ENCODE measurements at regions not wholly inside any gene's neighbourhood (a gene's known extent, or its start where the extent isn't known, plus 50 kb on each side); places are given as distances from the start of the nearest gene placed in this dataset.
"Not testable (repeated sequence)": the region's sequence is repeated elsewhere in the genome, so short reads cannot be mapped to it uniquely, and the experiment has no call there.

- no peak for DNase-seq
- no peak for TF ChIP-seq CTCF (IDR thresholded peaks at IDR 0.05; ENCODE audit: partially characterized antibody, unreplicated experiment)
- no peak overlapping the region for H3K4me3 Mint-ChIP-seq (ENCODE audit: unreplicated experiment)
- H3K27me3 Mint-ChIP-seq (ENCODE audit: unreplicated experiment): peaks cover 5% of the 10 kb centered on the region
- H3K4me1 Mint-ChIP-seq (ENCODE audit: low read depth, unreplicated experiment): peaks cover 1% of the 10 kb centered on the region
- H3K36me3 Mint-ChIP-seq (ENCODE audit: unreplicated experiment): no peaks in the 10 kb centered on the region
- H3K9me3 Mint-ChIP-seq (ENCODE audit: unreplicated experiment): peaks cover 3% of the 10 kb centered on the region
- H3K27ac Mint-ChIP-seq (ENCODE audit: unreplicated experiment): no peak overlapping the region
Measured at GRCh38 chr22:35158336-35158735, 92.4 kb downstream of the ISX start.

GRCh38 chr22:35159343-35159742 lies 93.4 kb downstream of the ISX start:
- Mint-ChIP-seq H3K4me1 (ENCODE audit: low read depth, unreplicated experiment) (peaks cover 1% of the 10 kb centered on the region), H3K4me3 (ENCODE audit: unreplicated experiment) (no peak overlapping the region), H3K9me3 (ENCODE audit: unreplicated experiment) (peaks cover 3% of the 10 kb centered on the region), H3K27me3 (ENCODE audit: unreplicated experiment) (peaks cover 5% of the 10 kb centered on the region), H3K27ac (ENCODE audit: unreplicated experiment) (no peak overlapping the region), H3K36me3 (ENCODE audit: unreplicated experiment) (peaks cover 5% of the 10 kb centered on the region)
- no peak for DNase-seq
- no peak for TF ChIP-seq CTCF (IDR thresholded peaks at IDR 0.05; ENCODE audit: partially characterized antibody, unreplicated experiment)

- no peak overlapping the region for H3K4me3 Mint-ChIP-seq (ENCODE audit: unreplicated experiment)
- H3K27ac Mint-ChIP-seq (ENCODE audit: unreplicated experiment): no peak overlapping the region
- H3K9me3 Mint-ChIP-seq (ENCODE audit: unreplicated experiment): peaks cover 3% of the 10 kb centered on the region
- TF ChIP-seq CTCF (IDR thresholded peaks at IDR 0.05; ENCODE audit: partially characterized antibody, unreplicated experiment): no peak
- no peak for DNase-seq
- H3K27me3 Mint-ChIP-seq (ENCODE audit: unreplicated experiment): peaks cover 3% of the 10 kb centered on the region
- H3K4me1 Mint-ChIP-seq (ENCODE audit: low read depth, unreplicated experiment): peaks cover 1% of the 10 kb centered on the region
- H3K36me3 Mint-ChIP-seq (ENCODE audit: unreplicated experiment): peaks cover 10% of the 10 kb centered on the region
Measured at GRCh38 chr22:35160268-35160667, 94.3 kb downstream of the ISX start.

GRCh38 chr22:35165896-35166295 lies 91.4 kb upstream of the HMGXB4 start:
- not testable (repeated sequence) for H3K9me3 Mint-ChIP-seq (ENCODE audit: unreplicated experiment); H3K4me3 Mint-ChIP-seq (ENCODE audit: unreplicated experiment); DNase-seq; H3K27ac Mint-ChIP-seq (ENCODE audit: unreplicated experiment); H3K4me1 Mint-ChIP-seq (ENCODE audit: low read depth, unreplicated experiment); H3K27me3 Mint-ChIP-seq (ENCODE audit: unreplicated experiment)
- H3K36me3 Mint-ChIP-seq (ENCODE audit: unreplicated experiment): peaks cover 14% of the 10 kb centered on the region

- H3K36me3 Mint-ChIP-seq (ENCODE audit: unreplicated experiment): peaks cover 5% of the 10 kb centered on the region
- TF ChIP-seq CTCF (IDR thresholded peaks at IDR 0.05; ENCODE audit: partially characterized antibody, unreplicated experiment): no peak
- no peak overlapping the region for H3K4me3 Mint-ChIP-seq (ENCODE audit: unreplicated experiment)
- no peak overlapping the region for H3K27ac Mint-ChIP-seq (ENCODE audit: unreplicated experiment)
- H3K27me3 Mint-ChIP-seq (ENCODE audit: unreplicated experiment): peaks cover 6% of the 10 kb centered on the region
- DNase-seq: no peak
- H3K4me1 Mint-ChIP-seq (ENCODE audit: low read depth, unreplicated experiment): peaks cover 17% of the 10 kb centered on the region
- H3K9me3 Mint-ChIP-seq (ENCODE audit: unreplicated experiment): peaks cover 5% of the 10 kb centered on the region
Measured at GRCh38 chr22:35170716-35171697, 86.3 kb upstream of the HMGXB4 start.
